ENCODE measurements at regions not wholly inside any gene's neighbourhood (a gene's known extent, or its start where the extent isn't known, plus 50 kb on each side); places are given as distances from the start of the nearest gene placed in this dataset.

- 0 out of 2 replicates have a peak, but pooled peaks cover 6% of the 10 kb centered on the region for H3K36me3 Mint-ChIP-seq (ENCODE audit: low read depth)
- no peak overlapping the region for H3K27ac Mint-ChIP-seq
- no peak overlapping the region for H3K4me3 Mint-ChIP-seq
- H3K9me3 Mint-ChIP-seq = no peaks in the 10 kb centered on the region
- no peak for TF ChIP-seq CTCF (IDR thresholded peaks at IDR 0.05)
- no peak for DNase-seq
- H3K4me1 Mint-ChIP-seq (ENCODE audit: low read depth) = peaks cover 17% of the 10 kb centered on the region
- no peaks in the 10 kb centered on the region for H3K27me3 Mint-ChIP-seq (ENCODE audit: insufficient read depth)
Observed at GRCh38 chr18:29146068-29146467, 969.1 kb upstream of the CDH2 start.

GRCh38 chr18:29140590-29140989 lies 963.7 kb upstream of the CDH2 start:
- Mint-ChIP-seq H3K4me3 (no peak overlapping the region), H3K27me3 (ENCODE audit: insufficient read depth) (no peaks in the 10 kb centered on the region), H3K9me3 (no peaks in the 10 kb centered on the region), H3K4me1 (ENCODE audit: low read depth) (no peaks in the 10 kb centered on the region), H3K27ac (no peak overlapping the region), H3K36me3 (ENCODE audit: low read depth) (no peaks in the 10 kb centered on the region)
- TF ChIP-seq CTCF (IDR thresholded peaks at IDR 0.05) = no peak
- DNase-seq = no peak

- Mint-ChIP-seq H3K27me3 (ENCODE audit: insufficient read depth) (no peaks in the 10 kb centered on the region), H3K9me3 (no peaks in the 10 kb centered on the region), H3K27ac (no peak overlapping the region), H3K36me3 (ENCODE audit: low read depth) (no peaks in the 10 kb centered on the region), H3K4me1 (ENCODE audit: low read depth) (no peaks in the 10 kb centered on the region; the same call in 1 of the 2 replicates), H3K4me3 (no peak overlapping the region)
- DNase-seq = no peak
- TF ChIP-seq CTCF (IDR thresholded peaks at IDR 0.05) = no peak
Observed at GRCh38 chr18:29137773-29138495, 961.0 kb upstream of the CDH2 start.

GRCh38 chr18:29123706-29124530 lies 947.0 kb upstream of the CDH2 start:
- DNase-seq = no peak
- Mint-ChIP-seq H3K4me1 (ENCODE audit: low read depth) (no peaks in the 10 kb centered on the region), H3K4me3 (no peak overlapping the region), H3K27me3 (ENCODE audit: insufficient read depth) (peaks cover 1% of the 10 kb centered on the region; the same call in 1 of the 2 replicates), H3K36me3 (ENCODE audit: low read depth) (no peaks in the 10 kb centered on the region), H3K9me3 (no peaks in the 10 kb centered on the region), H3K27ac (no peak overlapping the region; the same call in 1 of the 2 replicates)
- TF ChIP-seq CTCF (IDR thresholded peaks at IDR 0.05) = no peak

- Mint-ChIP-seq H3K36me3 (ENCODE audit: low read depth) (no peaks in the 10 kb centered on the region), H3K4me3 (no peak overlapping the region), H3K9me3 (no peaks in the 10 kb centered on the region), H3K27me3 (ENCODE audit: insufficient read depth) (no peaks in the 10 kb centered on the region; the same call in 1 of the 2 replicates), H3K4me1 (ENCODE audit: low read depth) (peaks cover 13% of the 10 kb centered on the region), H3K27ac (no peak overlapping the region)
- no peak for TF ChIP-seq CTCF (IDR thresholded peaks at IDR 0.05)
- no peak for DNase-seq
Observed at GRCh38 chr18:29104671-29105070, 927.7 kb upstream of the CDH2 start.

All from HFFc6 (cell line).